ENCODE measurements at regions not wholly inside any gene's neighbourhood (a gene's known extent, or its start where the extent isn't known, plus 50 kb on each side); places are given as distances from the start of the nearest gene placed in this dataset.

DNA sequence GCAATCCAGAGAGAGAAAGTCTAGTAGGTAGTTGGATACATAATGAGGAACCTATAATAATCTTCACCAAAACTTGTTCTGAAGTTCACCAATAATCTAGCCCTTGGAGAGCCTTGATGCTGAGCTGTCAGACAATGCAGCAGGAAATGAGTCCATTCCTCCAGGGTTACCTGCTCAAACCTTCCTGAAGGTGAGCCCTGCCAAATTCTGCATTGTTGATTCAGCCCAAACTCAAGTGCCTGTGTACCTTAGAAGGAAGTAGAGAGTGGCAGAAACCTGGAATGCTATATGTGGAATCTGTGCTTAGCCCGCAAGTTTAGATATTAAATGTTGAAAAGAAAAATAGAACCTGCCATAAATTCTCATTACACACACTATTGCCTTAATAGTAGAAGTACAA lies 77.4 kb upstream of the SPON1 start:
- Histone ChIP-seq H3K36me3 (ENCODE audit: control insufficient read depth in 1 of 2, insufficient read depth in 2 of 2, low read length in 2 of 2) (no peaks in the 10 kb centered on the region), H3K4ac (ENCODE audit: low read depth, low read length) (no peak overlapping the region), H3K79me2 (ENCODE audit: control insufficient read depth, insufficient read depth, low read length, poor library complexity) (no peaks in the 10 kb centered on the region), H3K9me3 (ENCODE audit: insufficient read depth, low read depth, low read length) (peaks cover 1% of the 10 kb centered on the region), H2AFZ (ENCODE audit: insufficient read depth, low read length, poor library complexity) (no peak overlapping the region), H4K8ac (ENCODE audit: low read depth, low read length) (no peak overlapping the region), H2BK5ac (ENCODE audit: low read depth, low read length, poor library complexity) (no peak overlapping the region), H3K14ac (ENCODE audit: low read length) (no peak overlapping the region), H3K4me2 (ENCODE audit: low read length) (no peak overlapping the region), H3K79me1 (ENCODE audit: low read length) (no peaks in the 10 kb centered on the region), H4K12ac (ENCODE audit: low read depth, low read length) (no peak overlapping the region), H3K18ac (ENCODE audit: low read length) (no peak overlapping the region), H3K4me1 (ENCODE audit: control insufficient read depth in 1 of 2, insufficient read depth in 2 of 2, low read length in 2 of 2) (no peaks in the 10 kb centered on the region), H3K9ac (ENCODE audit: low read length) (no peak overlapping the region), H3K4me3 (ENCODE audit: low read depth, low read length) (no peak overlapping the region), H3K27me3 (ENCODE audit: insufficient read depth, low read length) (no peaks in the 10 kb centered on the region), H3K27ac (ENCODE audit: low read depth, low read length) (no peak overlapping the region), H2BK12ac (ENCODE audit: low read length) (no peak overlapping the region), H4K91ac (ENCODE audit: low read depth, low read length) (no peak overlapping the region), H2AK5ac (ENCODE audit: low read length) (no peak overlapping the region), H3K23ac (ENCODE audit: low read length) (no peak overlapping the region), H2BK120ac (ENCODE audit: insufficient read depth, low read length, poor library complexity) (no peak overlapping the region)
- no peak for DNase-seq
- no CpG with 5 or more reads among the region's 1 CpG for WGBS (ENCODE audit: extremely low coverage, insufficient coverage, insufficient read length)

DNA sequence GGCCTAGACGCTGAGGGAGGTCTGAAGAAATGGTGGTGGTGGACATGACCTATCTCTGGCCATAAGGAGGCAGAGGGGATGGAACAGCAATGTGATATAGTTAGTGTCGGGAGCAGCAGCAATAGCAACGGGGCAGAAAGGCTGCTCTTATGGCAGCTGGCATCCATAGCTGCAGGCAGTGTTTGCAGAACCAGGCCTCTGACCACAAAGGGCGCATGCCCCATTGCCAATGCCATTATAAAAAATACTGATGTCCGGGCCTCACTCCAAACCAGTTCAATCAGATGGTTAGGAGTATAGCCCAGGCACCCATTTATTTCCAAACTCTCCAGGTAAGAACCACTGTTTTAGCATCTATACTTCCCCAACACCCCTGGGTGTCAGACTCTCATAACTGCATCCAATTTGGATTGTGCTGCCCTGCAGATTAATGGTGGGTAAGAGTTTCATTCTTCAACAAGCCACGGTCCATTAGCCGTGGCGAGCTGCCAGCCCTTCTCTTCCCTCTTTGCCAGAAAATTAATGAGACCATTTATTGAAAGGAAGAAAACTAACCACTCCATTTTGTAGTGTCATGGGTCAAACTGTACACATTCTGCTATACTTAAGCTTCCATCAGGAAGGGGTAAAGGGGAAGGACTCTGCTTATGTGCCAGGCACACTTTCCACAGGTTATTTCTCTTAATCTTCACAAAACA lies 72.8 kb upstream of the SPON1 start:
- Histone ChIP-seq H3K27me3 (ENCODE audit: insufficient read depth, low read length) (no peaks in the 10 kb centered on the region), H2BK120ac (ENCODE audit: insufficient read depth, low read length, poor library complexity) (no peak overlapping the region), H3K14ac (ENCODE audit: low read length) (no peak overlapping the region), H3K18ac (ENCODE audit: low read length) (no peak overlapping the region), H3K9me3 (ENCODE audit: insufficient read depth, low read depth, low read length) (peaks cover 1% of the 10 kb centered on the region), H3K9ac (ENCODE audit: low read length) (no peak overlapping the region), H3K4me2 (ENCODE audit: low read length) (no peak overlapping the region), H4K91ac (ENCODE audit: low read depth, low read length) (no peak overlapping the region), H3K79me2 (ENCODE audit: control insufficient read depth, insufficient read depth, low read length, poor library complexity) (no peaks in the 10 kb centered on the region), H2BK12ac (ENCODE audit: low read length) (no peak overlapping the region), H3K4me1 (ENCODE audit: control insufficient read depth in 1 of 2, insufficient read depth in 2 of 2, low read length in 2 of 2) (no peaks in the 10 kb centered on the region), H3K36me3 (ENCODE audit: control insufficient read depth in 1 of 2, insufficient read depth in 2 of 2, low read length in 2 of 2) (no peaks in the 10 kb centered on the region), H3K23ac (ENCODE audit: low read length) (no peak overlapping the region), H3K79me1 (ENCODE audit: low read length) (no peaks in the 10 kb centered on the region), H2AFZ (ENCODE audit: insufficient read depth, low read length, poor library complexity) (no peak overlapping the region), H4K12ac (ENCODE audit: low read depth, low read length) (no peak overlapping the region), H2BK5ac (ENCODE audit: low read depth, low read length, poor library complexity) (no peak overlapping the region), H3K4ac (ENCODE audit: low read depth, low read length) (no peak overlapping the region), H2AK5ac (ENCODE audit: low read length) (no peak overlapping the region), H4K8ac (ENCODE audit: low read depth, low read length) (no peak overlapping the region), H3K4me3 (ENCODE audit: low read depth, low read length) (no peak overlapping the region), H3K27ac (ENCODE audit: low read depth, low read length) (no peak overlapping the region)
- no CpG with 5 or more reads among the region's 8 CpGs for WGBS (ENCODE audit: extremely low coverage, insufficient coverage, insufficient read length)
- DNase-seq, result no peak

DNA sequence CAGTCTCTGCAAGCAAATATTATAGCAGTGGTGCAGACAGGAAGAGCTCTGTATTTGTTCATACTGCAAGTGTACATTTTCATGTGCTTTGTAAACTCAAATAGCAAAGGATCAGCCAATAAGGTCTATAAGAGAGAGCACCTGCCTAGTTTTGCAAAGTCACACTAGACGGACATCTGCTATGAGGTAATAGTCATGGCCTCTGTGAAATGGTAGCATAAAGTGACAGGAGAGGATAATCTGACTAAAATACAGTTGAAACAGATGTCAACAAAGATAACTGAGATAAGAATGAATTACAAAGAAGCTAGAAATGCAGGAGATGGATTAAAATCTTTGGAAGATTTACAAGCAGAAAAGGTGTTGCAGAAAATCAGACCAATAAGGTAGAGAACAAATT lies 70.6 kb upstream of the SPON1 start:
- Histone ChIP-seq H2AK5ac (ENCODE audit: low read length) (no peak overlapping the region), H3K4me1 (ENCODE audit: control insufficient read depth in 1 of 2, insufficient read depth in 2 of 2, low read length in 2 of 2) (no peaks in the 10 kb centered on the region), H4K91ac (ENCODE audit: low read depth, low read length) (no peak overlapping the region), H3K27me3 (ENCODE audit: insufficient read depth, low read length) (no peaks in the 10 kb centered on the region), H2AFZ (ENCODE audit: insufficient read depth, low read length, poor library complexity) (no peak overlapping the region), H3K4ac (ENCODE audit: low read depth, low read length) (no peak overlapping the region), H3K23ac (ENCODE audit: low read length) (no peak overlapping the region), H3K4me3 (ENCODE audit: low read depth, low read length) (no peak overlapping the region), H2BK5ac (ENCODE audit: low read depth, low read length, poor library complexity) (no peak overlapping the region), H3K18ac (ENCODE audit: low read length) (no peak overlapping the region), H3K9ac (ENCODE audit: low read length) (no peak overlapping the region), H4K8ac (ENCODE audit: low read depth, low read length) (no peak overlapping the region), H3K79me2 (ENCODE audit: control insufficient read depth, insufficient read depth, low read length, poor library complexity) (no peaks in the 10 kb centered on the region), H3K27ac (ENCODE audit: low read depth, low read length) (no peak overlapping the region), H2BK120ac (ENCODE audit: insufficient read depth, low read length, poor library complexity) (no peak overlapping the region), H3K4me2 (ENCODE audit: low read length) (no peak overlapping the region), H4K12ac (ENCODE audit: low read depth, low read length) (no peak overlapping the region), H3K79me1 (ENCODE audit: low read length) (no peaks in the 10 kb centered on the region), H3K14ac (ENCODE audit: low read length) (no peak overlapping the region), H3K36me3 (ENCODE audit: control insufficient read depth in 1 of 2, insufficient read depth in 2 of 2, low read length in 2 of 2) (no peaks in the 10 kb centered on the region), H3K9me3 (ENCODE audit: insufficient read depth, low read depth, low read length) (no peaks in the 10 kb centered on the region), H2BK12ac (ENCODE audit: low read length) (no peak overlapping the region)
- WGBS (ENCODE audit: extremely low coverage, insufficient coverage, insufficient read length), result no CpG with 5 or more reads among the region's 1 CpG
- peak in 1 of 2 donors; percentile 64 for DNase-seq

DNA sequence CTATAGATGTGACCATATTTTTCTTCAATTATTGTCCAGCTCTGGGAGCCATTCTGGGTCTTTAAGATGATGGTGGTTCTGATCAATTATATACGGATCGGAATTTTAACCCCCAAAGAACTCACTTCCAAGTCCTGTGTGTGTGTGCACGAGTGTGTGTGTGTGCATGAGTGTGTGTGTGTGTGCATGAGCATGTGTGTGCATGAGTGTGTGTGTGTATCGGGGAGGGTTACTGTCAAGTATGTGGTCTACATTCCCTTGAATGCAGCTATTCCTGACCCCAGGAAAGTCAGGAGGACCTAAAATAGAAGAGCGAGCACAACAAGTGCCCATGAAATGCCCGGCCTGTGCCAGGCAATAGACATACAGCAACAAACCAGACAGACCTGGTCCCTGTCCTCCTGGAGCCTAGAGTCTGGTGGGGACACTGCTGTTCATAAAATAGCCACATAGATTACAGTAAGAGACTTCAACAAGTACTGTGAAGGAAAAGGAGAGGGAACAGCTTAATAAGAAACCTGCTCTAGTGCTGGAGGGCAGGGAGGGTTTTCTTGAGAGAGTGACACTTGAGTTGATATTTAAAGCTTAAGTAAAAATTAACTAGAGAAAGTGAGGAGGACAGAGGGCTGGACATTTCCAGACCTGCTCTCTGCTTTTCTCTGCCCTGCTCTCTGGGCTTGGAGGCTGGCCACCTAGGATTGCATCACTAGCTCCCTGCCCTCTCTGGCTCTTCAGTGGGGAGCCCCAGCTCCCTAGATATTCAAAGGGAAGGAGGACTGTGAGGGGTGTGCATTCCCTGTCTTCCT lies 66.1 kb upstream of the SPON1 start:
- Histone ChIP-seq H4K12ac (ENCODE audit: low read depth, low read length) (no peak overlapping the region), H3K36me3 (ENCODE audit: control insufficient read depth in 1 of 2, insufficient read depth in 2 of 2, low read length in 2 of 2) (no peaks in the 10 kb centered on the region), H4K8ac (ENCODE audit: low read depth, low read length) (no peak overlapping the region)

More for the DNA sequence above, 66.1 kb upstream of the SPON1 start:
- no peak overlapping the region for H3K27ac ChIP-seq (ENCODE audit: low read depth, low read length)
- H3K4me2 ChIP-seq (ENCODE audit: low read length), result no peak overlapping the region
- H3K18ac ChIP-seq (ENCODE audit: low read length), result no peak overlapping the region
- no peak overlapping the region for H3K23ac ChIP-seq (ENCODE audit: low read length)
- no peak overlapping the region for H2BK5ac ChIP-seq (ENCODE audit: low read depth, low read length, poor library complexity)
- H3K79me2 ChIP-seq (ENCODE audit: control insufficient read depth, insufficient read depth, low read length, poor library complexity), result no peaks in the 10 kb centered on the region
- no peak overlapping the region for H4K91ac ChIP-seq (ENCODE audit: low read depth, low read length)
- H2BK120ac ChIP-seq (ENCODE audit: insufficient read depth, low read length, poor library complexity), result no peak overlapping the region
- no peak for DNase-seq
- H3K4me3 ChIP-seq (ENCODE audit: low read depth, low read length), result no peak overlapping the region
- no peak overlapping the region for H2BK12ac ChIP-seq (ENCODE audit: low read length)
- H2AFZ ChIP-seq (ENCODE audit: insufficient read depth, low read length, poor library complexity), result no peak overlapping the region
- no peaks in the 10 kb centered on the region for H3K9me3 ChIP-seq (ENCODE audit: insufficient read depth, low read depth, low read length)
- WGBS (ENCODE audit: extremely low coverage, insufficient coverage, insufficient read length), result no CpG with 5 or more reads among the region's 6 CpGs
- no peaks in the 10 kb centered on the region for H3K27me3 ChIP-seq (ENCODE audit: insufficient read depth, low read length)
- H3K4ac ChIP-seq (ENCODE audit: low read depth, low read length), result no peak overlapping the region
- no peak overlapping the region for H3K14ac ChIP-seq (ENCODE audit: low read length)
- no peaks in the 10 kb centered on the region for H3K79me1 ChIP-seq (ENCODE audit: low read length)
- H3K4me1 ChIP-seq (ENCODE audit: control insufficient read depth in 1 of 2, insufficient read depth in 2 of 2, low read length in 2 of 2), result no peaks in the 10 kb centered on the region
- no peak overlapping the region for H3K9ac ChIP-seq (ENCODE audit: low read length)
- H2AK5ac ChIP-seq (ENCODE audit: low read length), result no peak overlapping the region
